ENCODE measurements at regions not wholly inside any gene's neighbourhood (a gene's known extent, or its start where the extent isn't known, plus 50 kb on each side); places are given as distances from the start of the nearest gene placed in this dataset.
"Not testable (repeated sequence)": the region's sequence is repeated elsewhere in the genome, so short reads cannot be mapped to it uniquely, and the experiment has no call there.

- H3K9me3 Mint-ChIP-seq = peaks cover 5% of the 10 kb centered on the region
- H3K36me3 Mint-ChIP-seq = no peaks in the 10 kb centered on the region
- H3K4me1 Mint-ChIP-seq (ENCODE audit: low read depth) = no peaks in the 10 kb centered on the region
- ChIA-PET CTCF (no interaction called here), POLR2A (no interaction called here)
- no peak for DNase-seq
- H3K27me3 Mint-ChIP-seq = no peaks in the 10 kb centered on the region
- no peak overlapping the region for H3K27ac Mint-ChIP-seq
- intact Hi-C loops (cut with micrococcal nuclease) = no loop called here
- H3K4me3 Mint-ChIP-seq = no peak overlapping the region
Observed at GRCh38 chr3:94398036-94398435, 335.2 kb downstream of the NSUN3 start.

GRCh38 chr3:94401466-94401865, 338.6 kb downstream of the NSUN3 start:
- POLR2A ChIA-PET = no interaction called here
- no peak for DNase-seq
- Mint-ChIP-seq H3K27me3 (no peaks in the 10 kb centered on the region), H3K4me3 (no peak overlapping the region), H3K9me3 (peaks cover 5% of the 10 kb centered on the region), H3K4me1 (ENCODE audit: low read depth) (no peaks in the 10 kb centered on the region), H3K27ac (no peak overlapping the region), H3K36me3 (no peaks in the 10 kb centered on the region)
- intact Hi-C loops (cut with micrococcal nuclease) = no loop called here
- CTCF ChIA-PET = no interaction called here

- CTCF ChIA-PET = no interaction called here
- DNase-seq = no peak
- Mint-ChIP-seq H3K4me1 (ENCODE audit: low read depth) (no peaks in the 10 kb centered on the region), H3K27ac (no peak overlapping the region), H3K4me3 (no peak overlapping the region), H3K9me3 (peaks cover 3% of the 10 kb centered on the region), H3K27me3 (no peaks in the 10 kb centered on the region), H3K36me3 (no peaks in the 10 kb centered on the region)
- intact Hi-C loops (cut with micrococcal nuclease) = no loop called here
- POLR2A ChIA-PET = no interaction called here
Observed at GRCh38 chr3:94402126-94402525, 339.3 kb downstream of the NSUN3 start.

- no peak for DNase-seq
- H3K4me1 Mint-ChIP-seq (ENCODE audit: low read depth) = no peaks in the 10 kb centered on the region
- H3K4me3 Mint-ChIP-seq = no peak overlapping the region
- intact Hi-C loops (cut with micrococcal nuclease) = no loop called here
- no peaks in the 10 kb centered on the region for H3K27me3 Mint-ChIP-seq
- H3K9me3 Mint-ChIP-seq = peaks cover 3% of the 10 kb centered on the region
- POLR2A ChIA-PET = no interaction called here
- no peaks in the 10 kb centered on the region for H3K36me3 Mint-ChIP-seq
- H3K27ac Mint-ChIP-seq = no peak overlapping the region
- CTCF ChIA-PET = no interaction called here
Observed at GRCh38 chr3:94405258-94406035, 342.6 kb downstream of the NSUN3 start.

- H3K27me3 Mint-ChIP-seq = no peaks in the 10 kb centered on the region
- no peak overlapping the region for H3K27ac Mint-ChIP-seq
- intact Hi-C loops (cut with micrococcal nuclease) = no loop called here
- DNase-seq = no peak
- POLR2A ChIA-PET = no interaction called here
- H3K4me3 Mint-ChIP-seq = no peak overlapping the region
- peaks cover 3% of the 10 kb centered on the region for H3K9me3 Mint-ChIP-seq
- H3K4me1 Mint-ChIP-seq (ENCODE audit: low read depth) = no peaks in the 10 kb centered on the region
- H3K36me3 Mint-ChIP-seq = no peaks in the 10 kb centered on the region
- CTCF ChIA-PET = no interaction called here
Observed at GRCh38 chr3:94406595-94406994, 343.7 kb downstream of the NSUN3 start.

- H3K27ac Mint-ChIP-seq; H3K4me3 Mint-ChIP-seq; H3K4me1 Mint-ChIP-seq (ENCODE audit: low read depth); H3K36me3 Mint-ChIP-seq; H3K27me3 Mint-ChIP-seq; H3K9me3 Mint-ChIP-seq; intact Hi-C loops (cut with micrococcal nuclease); CTCF ChIA-PET; POLR2A ChIA-PET; DNase-seq: not testable (repeated sequence)
Observed at GRCh38 chr3:94412936-94413335, 350.1 kb downstream of the NSUN3 start.

- intact Hi-C loops (cut with micrococcal nuclease) = no loop called here
- Mint-ChIP-seq H3K27me3 (no peaks in the 10 kb centered on the region), H3K9me3 (no peaks in the 10 kb centered on the region), H3K4me1 (ENCODE audit: low read depth) (no peaks in the 10 kb centered on the region), H3K36me3 (no peaks in the 10 kb centered on the region), H3K27ac (no peak overlapping the region), H3K4me3 (no peak overlapping the region)
- DNase-seq = no peak
- ChIA-PET POLR2A (no interaction called here), CTCF (no interaction called here)
Observed at GRCh38 chr3:94413336-94414108, 350.7 kb downstream of the NSUN3 start.

GRCh38 chr3:94414418-94414817, 351.6 kb downstream of the NSUN3 start:
- Mint-ChIP-seq H3K36me3 (no peaks in the 10 kb centered on the region), H3K27ac (no peak overlapping the region), H3K27me3 (no peaks in the 10 kb centered on the region), H3K4me3 (no peak overlapping the region), H3K9me3 (no peaks in the 10 kb centered on the region), H3K4me1 (ENCODE audit: low read depth) (no peaks in the 10 kb centered on the region)
- intact Hi-C loops (cut with micrococcal nuclease) = no loop called here
- DNase-seq = no peak
- ChIA-PET CTCF (no interaction called here), POLR2A (no interaction called here)

- Mint-ChIP-seq H3K4me3 (no peak overlapping the region), H3K27me3 (no peaks in the 10 kb centered on the region), H3K9me3 (peaks cover 6% of the 10 kb centered on the region), H3K27ac (no peak overlapping the region), H3K4me1 (ENCODE audit: low read depth) (no peaks in the 10 kb centered on the region), H3K36me3 (no peaks in the 10 kb centered on the region)
- intact Hi-C loops (cut with micrococcal nuclease) = no loop called here
- POLR2A ChIA-PET = no interaction called here
- CTCF ChIA-PET = no interaction called here
- no peak for DNase-seq
Observed at GRCh38 chr3:94416768-94417167, 353.9 kb downstream of the NSUN3 start.

GRCh38 chr3:94417963-94418455, 355.1 kb downstream of the NSUN3 start:
- Mint-ChIP-seq H3K9me3 (peaks cover 11% of the 10 kb centered on the region), H3K4me1 (ENCODE audit: low read depth) (no peaks in the 10 kb centered on the region), H3K27ac (no peak overlapping the region), H3K27me3 (no peaks in the 10 kb centered on the region), H3K4me3 (no peak overlapping the region), H3K36me3 (no peaks in the 10 kb centered on the region)
- POLR2A ChIA-PET = no interaction called here
- no peak for DNase-seq
- intact Hi-C loops (cut with micrococcal nuclease) = no loop called here
- CTCF ChIA-PET = no interaction called here

- CTCF ChIA-PET = no interaction called here
- intact Hi-C loops (cut with micrococcal nuclease) = no loop called here
- peaks cover 12% of the 10 kb centered on the region for H3K9me3 Mint-ChIP-seq
- no peaks in the 10 kb centered on the region for H3K4me1 Mint-ChIP-seq (ENCODE audit: low read depth)
- no peaks in the 10 kb centered on the region for H3K36me3 Mint-ChIP-seq
- no peak for DNase-seq
- no peak overlapping the region for H3K27ac Mint-ChIP-seq
- no peak overlapping the region for H3K4me3 Mint-ChIP-seq
- POLR2A ChIA-PET = no interaction called here
- H3K27me3 Mint-ChIP-seq = no peaks in the 10 kb centered on the region
Observed at GRCh38 chr3:94420931-94421330, 358.1 kb downstream of the NSUN3 start.

- POLR2A ChIA-PET = no interaction called here
- Mint-ChIP-seq H3K4me3 (no peak overlapping the region), H3K27ac (no peak overlapping the region), H3K36me3 (no peaks in the 10 kb centered on the region), H3K9me3 (peaks cover 23% of the 10 kb centered on the region), H3K4me1 (ENCODE audit: low read depth) (no peaks in the 10 kb centered on the region), H3K27me3 (no peaks in the 10 kb centered on the region)
- CTCF ChIA-PET = no interaction called here
- no peak for DNase-seq
- intact Hi-C loops (cut with micrococcal nuclease) = no loop called here
Observed at GRCh38 chr3:94423578-94423977, 360.7 kb downstream of the NSUN3 start.

GRCh38 chr3:94429517-94429916, 366.7 kb downstream of the NSUN3 start:
- H3K4me3 Mint-ChIP-seq = no peak overlapping the region
- no peak overlapping the region for H3K27ac Mint-ChIP-seq
- peaks cover 12% of the 10 kb centered on the region for H3K9me3 Mint-ChIP-seq
- intact Hi-C loops (cut with micrococcal nuclease) = no loop called here
- no peak for DNase-seq
- no peaks in the 10 kb centered on the region for H3K4me1 Mint-ChIP-seq (ENCODE audit: low read depth)
- no peaks in the 10 kb centered on the region for H3K36me3 Mint-ChIP-seq
- CTCF ChIA-PET = no interaction called here
- POLR2A ChIA-PET = no interaction called here
- H3K27me3 Mint-ChIP-seq = no peaks in the 10 kb centered on the region
